K562 (cell line): ENCODE measurements at regions not wholly inside any gene's neighbourhood (a gene's known extent, or its start where the extent isn't known, plus 50 kb on each side); places are given as distances from the start of the nearest gene placed in this dataset.

Experiments used
- ATAC-seq: fragments of 200-7000 bp; cut with Tn5 transposase; 3 replicates; pipeline ENCODE4 v1.9.1; 2020; ENCODE audit warnings: moderate library complexity
- BruUV-seq: library from RNA; stranded (reverse); fragments of 400-500 nt; replicated peaks from 2 replicates; lab custom pipeline; 2021; lab: Mats Ljungman, UMichigan
- CTCF ChIA-PET: fragments of 300-600 bp; formaldehyde crosslinking; extraction: SDS; loops from one replicate; lab custom pipeline; 2021; ENCODE audit warnings: low intra/inter-chr PET ratio; lab: Yijun Ruan, JAX
- POLR2A ChIA-PET: fragments of 300-600, 350-650 bp; sonication (Branson Sonifier 250); formaldehyde crosslinking; extraction: SDS; loops from one replicate; lab custom pipeline; 2021; ENCODE audit warnings: antibody characterized with exemption, inconsistent platforms; lab: Yijun Ruan, JAX
- DNase-seq, 4 experiments: peaks; one replicate each; pipeline versions ENCODE4 v3.0.0 to v3.0.0-alpha.2; 2011 to 2018; ENCODE audit warnings: low spot score in 3 of 4, mixed read lengths in 3 of 4; ENCODE audit errors: extremely low read depth in 1 of 4
- FAIRE-seq: peaks from 2 replicates; lab custom pipeline; 2011; peaks lifted over from hg19 to GRCh38; lab: Jason Lieb, UNC
- H2AFZ ChIP-seq: 2 replicates; pipeline ENCODE4 v1.6.0; 2011; ENCODE audit warnings: low read depth, low read length, control low read depth, inconsistent platforms
- H3K27ac ChIP-seq: fragments of 200-600 bp; 3 replicates; pipeline ENCODE4 v1.8.0; 2011; ENCODE audit warnings: low read depth, mild to moderate bottlenecking, control low read depth, inconsistent platforms, low read length, moderate library complexity, mixed read lengths; ENCODE audit errors: extremely low read depth
- H3K27me3 ChIP-seq, 2 experiments: fragments of 300-600 bp in 1 of 2; 2 replicates in 1 of 2; 3 replicates in 1 of 2; pipeline versions ENCODE4 v1.6.0 to v1.8.0; 2011; ENCODE audit warnings: inconsistent platforms in 2 of 2, low read length in 2 of 2, mild to moderate bottlenecking in 1 of 2, mixed read lengths in 1 of 2, moderate library complexity in 1 of 2; ENCODE audit not compliant: control insufficient read depth in 2 of 2, insufficient read depth in 2 of 2
- H3K36me3 ChIP-seq: fragments of 300-600 bp; 3 replicates; pipeline ENCODE4 v1.8.0; 2011; ENCODE audit warnings: mild to moderate bottlenecking, low read length, inconsistent platforms; ENCODE audit not compliant: control insufficient read depth, insufficient read depth
- H3K4me1 ChIP-seq, 2 experiments: fragments of 200-600 bp in 1 of 2; replicated peaks in 1 of 2; 2 replicates in 1 of 2; 3 replicates in 1 of 2; pipeline versions ENCODE4 v1.5.1 to v1.8.0; 2011; ENCODE audit warnings: inconsistent platforms in 2 of 2, low read length in 2 of 2, mild to moderate bottlenecking in 1 of 2, mixed read lengths in 1 of 2, moderate library complexity in 1 of 2; ENCODE audit not compliant: control insufficient read depth in 2 of 2, insufficient read depth in 2 of 2
- H3K4me2 ChIP-seq: 2 replicates; pipeline ENCODE4 v1.6.1; 2011; ENCODE audit warnings: low read length, control low read depth, inconsistent platforms, mixed read lengths; ENCODE audit not compliant: insufficient read depth
- H3K4me3 ChIP-seq: fragments of 200-600 bp; sonication (generic), shearing (Covaris generic); 2 replicates; pipeline ENCODE4 v1.5.1; 2016; ENCODE audit warnings: control low read depth, inconsistent platforms
- H3K79me2 ChIP-seq: fragments of 200-600 bp; 3 replicates; pipeline ENCODE4 v1.8.0; 2011; ENCODE audit warnings: low read length, inconsistent platforms; ENCODE audit not compliant: control insufficient read depth, insufficient read depth
- H3K9ac ChIP-seq, 2 experiments: 2 replicates each; pipeline versions ENCODE4 v1.6.0 to v1.6.1; 2011; ENCODE audit warnings: low read depth in 2 of 2, low read length in 2 of 2, control low read depth in 1 of 2, inconsistent platforms in 1 of 2, mild to moderate bottlenecking in 1 of 2, mixed read lengths in 1 of 2; ENCODE audit not compliant: insufficient read depth in 1 of 2
- H3K9me1 ChIP-seq: one replicate; pipeline ENCODE4 v1.6.0; 2011; ENCODE audit warnings: inconsistent platforms, mild to moderate bottlenecking, low read length, moderate library complexity; ENCODE audit not compliant: control insufficient read depth, insufficient read depth
- H3K9me3 ChIP-seq: replicated peaks from 2 replicates; pipeline ENCODE4 v1.5.1; 2011; ENCODE audit warnings: low read depth, low read length, inconsistent platforms; ENCODE audit not compliant: control insufficient read depth, insufficient read depth
- H4K20me1 ChIP-seq: replicated peaks from 2 replicates; pipeline ENCODE4 v1.6.1; 2011; ENCODE audit warnings: low read length, inconsistent platforms, mixed read lengths; ENCODE audit not compliant: control insufficient read depth, insufficient read depth
- ATF7 ChIP-seq: fragments of 450-650 bp; IDR thresholded peaks from 2 replicates; pipeline ENCODE4 v1.7.1; 2014; ENCODE audit warnings: mild to moderate bottlenecking, moderate library complexity
- NFE2L1 ChIP-seq: fragments of 450-650 bp; IDR thresholded peaks from 2 replicates; pipeline ENCODE4 v1.6.1; 2016; ENCODE audit warnings: missing genetic modification characterization, low read depth, mild to moderate bottlenecking, missing compliant biosample characterization, moderate library complexity, borderline replicate concordance
- ZNF316 ChIP-seq: fragments of 450-650 bp; IDR thresholded peaks from 2 replicates; pipeline ENCODE4 v1.6.1; 2016
- WGBS: fragments of 100-300 bp; shearing (Covaris generic); methylation state at CpG from one replicate; pipeline ENCODE4 v1.1.6; 2016; ENCODE audit warnings: low coverage, mixed read lengths; ENCODE audit not compliant: insufficient coverage; ENCODE audit errors: missing lambda C conversion rate; 5-methylcytosine and 5-hydroxymethylcytosine counted together
- in situ Hi-C: fragments of 300-500 bp; cut with MboI; formaldehyde crosslinking; loops from 4 replicates; pipeline ENCODE4 v1.15.0; 2018; ENCODE audit warnings: inconsistent platforms, mixed read lengths
- intact Hi-C: fragments of 100-400 bp; cut with micrococcal nuclease; formaldehyde crosslinking; loops from 2 replicates; pipeline ENCODE4 v1.14.2; 2022
- TF ChIP-seq, protein P1 (sequence below): sonication (generic); formaldehyde crosslinking; IDR thresholded peaks from 2 replicates; pipeline ENCODE4 v1.8.0; 2022; ENCODE audit warnings: mild to moderate bottlenecking, missing genetic modification reagents
- TF ChIP-seq, protein P2 (sequence below): fragments of 450-650 bp; formaldehyde crosslinking; IDR thresholded peaks from 2 replicates; pipeline ENCODE4 v1.4.0; 2020; ENCODE audit warnings: mild to moderate bottlenecking
- TF ChIP-seq, protein P3 (sequence below): sonication (generic); formaldehyde crosslinking; IDR thresholded peaks from 2 replicates; pipeline ENCODE4 v1.8.1; 2022; ENCODE audit warnings: missing genetic modification reagents

DNA sequence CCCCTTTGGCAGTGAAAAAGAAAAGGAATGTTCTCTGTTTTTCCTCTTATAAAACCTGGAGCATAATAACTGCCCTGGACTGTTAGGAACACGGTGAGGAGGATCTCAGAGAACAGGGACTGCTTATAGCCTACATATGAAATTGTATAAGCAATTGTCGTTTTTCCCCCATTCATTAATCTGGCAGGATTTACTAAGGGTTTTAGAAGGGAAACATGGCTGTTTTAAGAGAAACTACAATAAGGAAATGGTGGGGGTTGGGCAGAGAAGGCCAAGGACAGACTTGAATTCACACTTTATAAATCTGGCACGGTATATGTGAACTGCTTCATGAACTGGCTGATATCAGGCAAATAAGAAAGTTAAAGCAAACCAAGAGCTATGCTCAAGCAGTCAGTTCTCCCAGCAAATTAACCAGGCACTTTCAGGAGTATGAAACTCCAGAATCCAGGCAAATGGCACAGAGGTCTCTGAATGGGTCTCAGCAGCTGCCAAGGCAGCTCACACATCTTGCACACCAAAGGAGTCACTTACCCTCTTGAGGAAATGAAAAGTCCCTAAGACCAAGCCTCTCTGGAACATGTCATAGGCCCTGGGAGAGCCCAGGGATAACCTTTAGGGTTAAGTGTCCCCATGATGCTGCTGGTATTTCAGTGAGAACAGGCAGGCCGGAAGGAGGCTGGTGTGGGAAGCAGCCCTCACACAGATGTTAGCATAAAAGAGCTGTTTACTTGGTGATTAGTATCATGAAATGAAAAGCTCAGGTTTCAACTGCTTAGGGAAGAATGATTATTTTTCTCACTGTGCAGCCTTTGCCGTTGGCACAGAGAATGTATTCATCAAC lies 260.5 kb upstream of the MARCKS start (continued):
- no peak for TF ChIP-seq ATF7

DNA sequence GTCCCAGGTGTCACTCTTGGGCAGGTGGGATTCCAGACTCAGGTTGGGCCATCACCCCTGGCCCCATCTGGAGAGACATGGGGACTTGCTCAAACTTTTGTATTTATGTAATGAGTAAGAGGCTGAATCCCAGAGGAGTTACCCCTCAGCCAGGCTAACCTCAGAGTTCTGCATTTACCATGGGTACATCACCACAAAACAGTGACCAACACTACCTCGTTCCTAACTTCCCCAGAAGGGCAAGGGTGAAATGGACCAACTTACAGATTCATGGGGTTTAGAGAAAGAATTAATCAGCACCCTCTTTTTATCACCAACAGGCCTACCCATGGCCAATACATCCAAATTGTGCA lies 259.9 kb upstream of the MARCKS start:
- no peaks in the 10 kb centered on the region for H3K36me3 ChIP-seq
- ATAC-seq (no peak), FAIRE-seq (no peak), DNase-seq (no peak)
- H3K9me1 ChIP-seq, result no peaks in the 10 kb centered on the region
- POLR2A ChIA-PET, result no interaction called here
- H3K9ac ChIP-seq, result no peak overlapping the region
- H3K4me2 ChIP-seq, result no peak overlapping the region
- no peaks in the 10 kb centered on the region for H3K4me1 ChIP-seq
- H4K20me1 ChIP-seq, result no peaks in the 10 kb centered on the region
- no peak overlapping the region for H3K4me3 ChIP-seq
- BruUV-seq, result no TSS peak
- no peaks in the 10 kb centered on the region for H3K27me3 ChIP-seq
- no peak for TF ChIP-seq NFE2L1
- TF ChIP-seq, protein P1, sequence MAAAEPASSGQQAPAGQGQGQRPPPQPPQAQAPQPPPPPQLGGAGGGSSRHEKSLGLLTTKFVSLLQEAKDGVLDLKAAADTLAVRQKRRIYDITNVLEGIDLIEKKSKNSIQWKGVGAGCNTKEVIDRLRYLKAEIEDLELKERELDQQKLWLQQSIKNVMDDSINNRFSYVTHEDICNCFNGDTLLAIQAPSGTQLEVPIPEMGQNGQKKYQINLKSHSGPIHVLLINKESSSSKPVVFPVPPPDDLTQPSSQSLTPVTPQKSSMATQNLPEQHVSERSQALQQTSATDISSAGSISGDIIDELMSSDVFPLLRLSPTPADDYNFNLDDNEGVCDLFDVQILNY (CRISPR knock-in tag), result no peak
- TF ChIP-seq, protein P2, sequence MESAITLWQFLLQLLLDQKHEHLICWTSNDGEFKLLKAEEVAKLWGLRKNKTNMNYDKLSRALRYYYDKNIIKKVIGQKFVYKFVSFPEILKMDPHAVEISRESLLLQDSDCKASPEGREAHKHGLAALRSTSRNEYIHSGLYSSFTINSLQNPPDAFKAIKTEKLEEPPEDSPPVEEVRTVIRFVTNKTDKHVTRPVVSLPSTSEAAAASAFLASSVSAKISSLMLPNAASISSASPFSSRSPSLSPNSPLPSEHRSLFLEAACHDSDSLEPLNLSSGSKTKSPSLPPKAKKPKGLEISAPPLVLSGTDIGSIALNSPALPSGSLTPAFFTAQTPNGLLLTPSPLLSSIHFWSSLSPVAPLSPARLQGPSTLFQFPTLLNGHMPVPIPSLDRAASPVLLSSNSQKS, result no peak
- TF ChIP-seq, protein P3, sequence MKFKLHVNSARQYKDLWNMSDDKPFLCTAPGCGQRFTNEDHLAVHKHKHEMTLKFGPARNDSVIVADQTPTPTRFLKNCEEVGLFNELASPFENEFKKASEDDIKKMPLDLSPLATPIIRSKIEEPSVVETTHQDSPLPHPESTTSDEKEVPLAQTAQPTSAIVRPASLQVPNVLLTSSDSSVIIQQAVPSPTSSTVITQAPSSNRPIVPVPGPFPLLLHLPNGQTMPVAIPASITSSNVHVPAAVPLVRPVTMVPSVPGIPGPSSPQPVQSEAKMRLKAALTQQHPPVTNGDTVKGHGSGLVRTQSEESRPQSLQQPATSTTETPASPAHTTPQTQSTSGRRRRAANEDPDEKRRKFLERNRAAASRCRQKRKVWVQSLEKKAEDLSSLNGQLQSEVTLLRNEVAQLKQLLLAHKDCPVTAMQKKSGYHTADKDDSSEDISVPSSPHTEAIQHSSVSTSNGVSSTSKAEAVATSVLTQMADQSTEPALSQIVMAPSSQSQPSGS (CRISPR knock-in tag), result no peak
- no peak for TF ChIP-seq ZNF316
- H3K79me2 ChIP-seq, result no peaks in the 10 kb centered on the region
- no peaks in the 10 kb centered on the region for H3K9me3 ChIP-seq
- H3K27ac ChIP-seq, result no peak overlapping the region
- H2AFZ ChIP-seq, result no peak overlapping the region
- CTCF ChIA-PET, result no interaction called here
- 0% methylated on average over 1 of the region's 1 CpG for WGBS
- intact Hi-C loops (no loop called here), in situ Hi-C loops (no loop called here)
